GM06990 (cell line): ENCODE measurements at regions not wholly inside any gene's neighbourhood (a gene's known extent, or its start where the extent isn't known, plus 50 kb on each side); places are given as distances from the start of the nearest gene placed in this dataset.
"Not testable (repeated sequence)": the region's sequence is repeated elsewhere in the genome, so short reads cannot be mapped to it uniquely, and the experiment has no call there.

ENCODE experiments used
- DNase-seq: peaks from one replicate; pipeline ENCODE4 v3.0.0-alpha.2; 2011; ENCODE audit not compliant: insufficient read length; ENCODE audit errors: extremely low read depth
- H3K27me3 ChIP-seq: replicated peaks from 2 replicates; pipeline ENCODE4 v1.6.0; 2011; ENCODE audit warnings: low read length; ENCODE audit not compliant: control insufficient read depth, insufficient read depth
- H3K36me3 ChIP-seq: 2 replicates; pipeline ENCODE4 v1.5.1; 2011; ENCODE audit warnings: low read length; ENCODE audit not compliant: control insufficient read depth, insufficient read depth
- H3K4me3 ChIP-seq: replicated peaks from 2 replicates; pipeline ENCODE4 v1.5.1; 2011; ENCODE audit warnings: low read depth, mild to moderate bottlenecking, control low read depth, low read length
- CTCF ChIP-seq: IDR thresholded peaks from 2 replicates; pipeline ENCODE4 v1.5.1; 2011; ENCODE audit warnings: low read length, control low read depth, mild to moderate bottlenecking, inconsistent platforms; ENCODE audit not compliant: insufficient read depth, poor library complexity, severe bottlenecking

GRCh38 chr12:8373744-8374143 is 82.0 kb upstream of the CLEC6A start:
- DNase-seq, H3K27me3 ChIP-seq, H3K36me3 ChIP-seq, H3K4me3 ChIP-seq: not testable (repeated sequence)
- TF ChIP-seq CTCF = peak; percentile 22

- not testable (repeated sequence) for DNase-seq, H3K36me3 ChIP-seq, H3K4me3 ChIP-seq, H3K27me3 ChIP-seq
These were observed 80.6 kb upstream of the CLEC6A start for GRCh38 chr12:8375122-8375521.

- H3K4me3 ChIP-seq, H3K36me3 ChIP-seq, DNase-seq, H3K27me3 ChIP-seq: not testable (repeated sequence)
These were observed 78.0 kb upstream of the CLEC6A start for GRCh38 chr12:8377756-8378155.

GRCh38 chr12:8382556-8382955 is 73.2 kb upstream of the CLEC6A start:
- not testable (repeated sequence) for DNase-seq, H3K4me3 ChIP-seq, H3K36me3 ChIP-seq, H3K27me3 ChIP-seq

- not testable (repeated sequence) for H3K4me3 ChIP-seq, H3K27me3 ChIP-seq, H3K36me3 ChIP-seq, DNase-seq
These were observed 71.1 kb upstream of the CLEC6A start for GRCh38 chr12:8384686-8385085.

- not testable (repeated sequence) for H3K4me3 ChIP-seq, H3K27me3 ChIP-seq, DNase-seq, H3K36me3 ChIP-seq
These were observed 70.3 kb upstream of the CLEC6A start for GRCh38 chr12:8385431-8385830.

GRCh38 chr12:8386661-8387060 is 69.1 kb upstream of the CLEC6A start:
- not testable (repeated sequence) for DNase-seq, H3K27me3 ChIP-seq, H3K36me3 ChIP-seq, H3K4me3 ChIP-seq

GRCh38 chr12:8389296-8389695 is 66.5 kb upstream of the CLEC6A start:
- not testable (repeated sequence) for H3K4me3 ChIP-seq, H3K36me3 ChIP-seq, H3K27me3 ChIP-seq, DNase-seq

- peak; percentile 39 for DNase-seq
These were observed 65.6 kb upstream of the CLEC6A start for GRCh38 chr12:8390001-8390777.

More at GRCh38 chr12:8390001-8390777, 65.6 kb upstream of the CLEC6A start:
- not testable (repeated sequence) for H3K4me3 ChIP-seq, H3K36me3 ChIP-seq, H3K27me3 ChIP-seq
- TF ChIP-seq CTCF = peak; percentile 54
